GM12878 (cell line): ENCODE measurements at regions not wholly inside any gene's neighbourhood (a gene's known extent, or its start where the extent isn't known, plus 50 kb on each side); places are given as distances from the start of the nearest gene placed in this dataset.

Experiments used
- ATAC-seq: fragments of 200-7000 bp; cut with Tn5 transposase; 3 replicates; pipeline ENCODE4 v1.9.1; 2020; ENCODE audit warnings: mild to moderate bottlenecking, moderate library complexity
- BruUV-seq: library from RNA; stranded (reverse); fragments of 400-500 nt; replicated peaks from 2 replicates; lab custom pipeline; 2021; lab: Mats Ljungman, UMichigan
- CTCF ChIA-PET: fragments of 300-600 bp; sonication (Branson Sonifier 250); formaldehyde crosslinking; extraction: SDS; loops from one replicate; lab custom pipeline; 2021; ENCODE audit warnings: inconsistent platforms; lab: Yijun Ruan, JAX
- POLR2A ChIA-PET: fragments of 350-600 bp; formaldehyde crosslinking; extraction: SDS; loops from one replicate; lab custom pipeline; 2021; ENCODE audit warnings: inconsistent platforms; lab: Charles Lee
- RAD21 ChIA-PET: fragments of 300-600 bp; sonication (Branson Sonifier 250); formaldehyde crosslinking; loops from one replicate; lab custom pipeline; 2023; ENCODE audit warnings: antibody characterized with exemption; ENCODE audit not compliant: unreplicated experiment; lab: Charles Lee
- SMC1A ChIA-PET: fragments of 300-600 bp; sonication (Branson Sonifier 250); formaldehyde crosslinking; loops from one replicate; lab custom pipeline; 2023; ENCODE audit not compliant: unreplicated experiment, uncharacterized antibody; lab: Charles Lee
- DNase-seq: peaks from one replicate; pipeline ENCODE4 v3.0.0-alpha.2; 2011; ENCODE audit warnings: low read depth, low spot score
- FAIRE-seq: peaks from 3 replicates; lab custom pipeline; 2011; peaks lifted over from hg19 to GRCh38; lab: Jason Lieb, UNC
- H2AFZ ChIP-seq: 2 replicates; pipeline ENCODE4 v1.6.0; 2011; ENCODE audit warnings: low read depth, low read length, control low read depth; ENCODE audit not compliant: control insufficient read depth
- H3K27ac ChIP-seq: 2 replicates; pipeline ENCODE4 v1.5.1; 2011; ENCODE audit warnings: control low read depth; ENCODE audit not compliant: control insufficient read depth, insufficient read depth
- H3K27me3 ChIP-seq, 2 experiments: replicated peaks in 1 of 2; 2 replicates each; pipeline versions ENCODE4 v1.6.0 to v1.6.1; 2011; ENCODE audit warnings: low read length in 1 of 2; ENCODE audit not compliant: control insufficient read depth in 2 of 2, insufficient read depth in 2 of 2
- H3K36me3 ChIP-seq, 2 experiments: 2 replicates each; pipeline ENCODE4 v1.5.1; 2011; ENCODE audit warnings: low read length in 1 of 2; ENCODE audit not compliant: control insufficient read depth in 2 of 2, insufficient read depth in 2 of 2
- H3K4me1 ChIP-seq: 2 replicates; pipeline ENCODE4 v1.6.1; 2011; ENCODE audit warnings: mild to moderate bottlenecking, low read length, moderate library complexity, mixed read lengths; ENCODE audit not compliant: control insufficient read depth, insufficient read depth
- H3K4me2 ChIP-seq: 2 replicates; pipeline ENCODE4 v1.6.0; 2011; ENCODE audit warnings: control low read depth; ENCODE audit not compliant: control insufficient read depth, insufficient read depth
- H3K4me3 ChIP-seq: fragments of 200-600 bp; sonication (generic); 2 replicates; pipeline ENCODE4 v1.5.1; 2016
- H3K79me2 ChIP-seq: 2 replicates; pipeline ENCODE4 v1.6.0; 2011; ENCODE audit warnings: low read length; ENCODE audit not compliant: control insufficient read depth, insufficient read depth
- H3K9ac ChIP-seq: 2 replicates; pipeline ENCODE4 v1.8.0; 2011; ENCODE audit warnings: low read length, control low read depth, mixed read lengths; ENCODE audit not compliant: control insufficient read depth, insufficient read depth
- H3K9me3 ChIP-seq: replicated peaks from 3 replicates; pipeline ENCODE4 v1.5.1; 2011; ENCODE audit warnings: mild to moderate bottlenecking, low read length; ENCODE audit not compliant: control insufficient read depth, insufficient read depth
- H4K20me1 ChIP-seq: 2 replicates; pipeline ENCODE4 v1.6.0; 2011; ENCODE audit not compliant: control insufficient read depth, insufficient read depth
- BCL3 ChIP-seq: IDR thresholded peaks from 2 replicates; pipeline ENCODE4 v1.6.1; 2011; ENCODE audit warnings: borderline replicate concordance, low read depth, mild to moderate bottlenecking, moderate library complexity, low read length; ENCODE audit not compliant: insufficient read depth, poor library complexity, severe bottlenecking
- GATAD2B ChIP-seq: fragments of 450-650 bp; conservative IDR thresholded peaks from 2 replicates; pipeline ENCODE4 v1.6.1; 2017; ENCODE audit warnings: low read depth, mild to moderate bottlenecking, moderate library complexity
- HDAC6 ChIP-seq: fragments of 200-600 bp; sonication (generic); IDR thresholded peaks from one replicate; pipeline ENCODE4 v1.8.0; 2017; ENCODE audit warnings: antibody characterized with exemption; ENCODE audit not compliant: unreplicated experiment
- HDGF ChIP-seq: fragments of 450-650 bp; IDR thresholded peaks from 2 replicates; pipeline ENCODE4 v1.6.1; 2016; ENCODE audit warnings: antibody characterized with exemption
- IRF3 ChIP-seq: fragments of 450-650 bp; IDR thresholded peaks from 2 replicates; pipeline ENCODE4 v1.6.1; 2014; ENCODE audit warnings: mild to moderate bottlenecking
- KDM1A ChIP-seq: fragments of 200-600 bp; sonication (generic); IDR thresholded peaks from 2 replicates; pipeline ENCODE4 v1.6.1; 2016; ENCODE audit warnings: borderline replicate concordance
- MYC ChIP-seq: IDR thresholded peaks from 2 replicates; pipeline ENCODE4 v1.6.1; 2011; ENCODE audit warnings: mild to moderate bottlenecking, low read length, moderate library complexity, inconsistent platforms; ENCODE audit not compliant: insufficient read depth, insufficient replicate concordance, insufficient read length, severe bottlenecking
- NFXL1 ChIP-seq: fragments of 450-650 bp; IDR thresholded peaks from 2 replicates; pipeline ENCODE4 v1.6.1; 2017; ENCODE audit warnings: antibody characterized with exemption, mild to moderate bottlenecking, borderline replicate concordance
- PAX5 ChIP-seq: IDR thresholded peaks from 2 replicates; pipeline ENCODE4 v1.6.1; 2011; ENCODE audit warnings: low read depth, low read length, borderline replicate concordance
- POLR2AphosphoS2 ChIP-seq: IDR thresholded peaks from 2 replicates; pipeline ENCODE4 v1.6.1; 2011; ENCODE audit warnings: low read depth, mild to moderate bottlenecking, low read length, improper control_type of control experiment, moderate library complexity
- SIN3A ChIP-seq: IDR thresholded peaks from 2 replicates; pipeline ENCODE4 v1.6.1; 2012; ENCODE audit warnings: low read depth, low read length, improper control_type of control experiment
- SP1 ChIP-seq: IDR thresholded peaks from one replicate; pipeline ENCODE4 v1.6.1; 2011; ENCODE audit warnings: low read depth, low read length
- SUZ12 ChIP-seq: fragments of 200-600 bp; sonication (generic); IDR thresholded peaks from one replicate; pipeline ENCODE4 v1.6.1; 2018; ENCODE audit warnings: antibody characterized with exemption, mild to moderate bottlenecking; ENCODE audit not compliant: unreplicated experiment
- TCF12 ChIP-seq: IDR thresholded peaks from 2 replicates; pipeline ENCODE4 v1.6.1; 2011; ENCODE audit warnings: low read depth, mild to moderate bottlenecking, low read length
- USF2 ChIP-seq: IDR thresholded peaks from 2 replicates; pipeline ENCODE4 v1.6.1; 2011; ENCODE audit warnings: low read depth, low read length, improper control_type of control experiment, borderline replicate concordance
- ZNF217 ChIP-seq: fragments of 450-650 bp; IDR thresholded peaks from 2 replicates; pipeline ENCODE4 v1.6.1; 2017; ENCODE audit warnings: antibody characterized with exemption, mild to moderate bottlenecking
- ZNF687 ChIP-seq: fragments of 450-650 bp; IDR thresholded peaks from 2 replicates; pipeline ENCODE4 v1.6.1; 2017; ENCODE audit warnings: mild to moderate bottlenecking, moderate library complexity
- WGBS: methylation state at CpG from one replicate; pipeline ENCODE4 v1.1.6; 2016; ENCODE audit warnings: low lambda C conversion rate; ENCODE audit not compliant: insufficient replicate concordance, insufficient coverage; ENCODE audit errors: missing lambda C conversion rate; 5-methylcytosine and 5-hydroxymethylcytosine counted together
- in situ Hi-C: fragments of 300-500 bp; cut with MboI; formaldehyde crosslinking; loops from 9 replicates; pipeline ENCODE4 v1.14.3; 2018; ENCODE audit warnings: mixed read lengths
- intact Hi-C: fragments of 100-400 bp; cut with micrococcal nuclease; formaldehyde crosslinking; loops from one replicate; pipeline ENCODE4 v1.14.2; 2022; ENCODE audit not compliant: unreplicated experiment

- in situ Hi-C loops = no loop called here
- no TSS peak for BruUV-seq
- Histone ChIP-seq H3K9ac (no peak overlapping the region), H2AFZ (no peak overlapping the region), H3K27ac (no peak overlapping the region), H3K4me1 (no peaks in the 10 kb centered on the region), H3K79me2 (no peaks in the 10 kb centered on the region), H3K4me2 (no peak overlapping the region), H3K9me3 (no peaks in the 10 kb centered on the region), H4K20me1 (no peaks in the 10 kb centered on the region), H3K27me3 (no peaks in the 10 kb centered on the region), H3K4me3 (no peak overlapping the region), H3K36me3 (no peaks in the 10 kb centered on the region)
- ATAC-seq (no peak), FAIRE-seq (no peak), DNase-seq (no peak)
- 57% methylated on average over 5 of the region's 5 CpGs for WGBS
- ChIA-PET SMC1A (interaction anchor here (0.6 kb wide), 1 partner anchor 10 kb away, joined by 3 read pairs; no protein-coding TSS in a partner anchor), CTCF (no interaction called here), RAD21 (no interaction called here), POLR2A (interaction anchor here (0.5 kb wide), 1 partner anchor 21 kb away, joined by 3 read pairs; no protein-coding TSS in a partner anchor)
- intact Hi-C loops = no loop called here
- no peak for TF ChIP-seq HDGF
- no peak for TF ChIP-seq ZNF687
- TF ChIP-seq NFXL1 = no peak
- no peak for TF ChIP-seq SP1
- TF ChIP-seq KDM1A = no peak
- TF ChIP-seq HDAC6 = no peak
- no peak for TF ChIP-seq PAX5
- TF ChIP-seq ZNF217 = no peak
- no peak for TF ChIP-seq SUZ12
- no peak for TF ChIP-seq BCL3
- no peak for TF ChIP-seq USF2
- no peak for TF ChIP-seq SIN3A
- TF ChIP-seq MYC = no peak
- no peak for TF ChIP-seq TCF12
- no peak for TF ChIP-seq POLR2AphosphoS2
- TF ChIP-seq IRF3 = no peak
- no peak for TF ChIP-seq GATAD2B
Observed at GRCh38 chr13:46472384-46472783, 80.6 kb upstream of the LRCH1 start.
